ENCODE measurements at regions not wholly inside any gene's neighbourhood (a gene's known extent, or its start where the extent isn't known, plus 50 kb on each side); places are given as distances from the start of the nearest gene placed in this dataset.

DNA sequence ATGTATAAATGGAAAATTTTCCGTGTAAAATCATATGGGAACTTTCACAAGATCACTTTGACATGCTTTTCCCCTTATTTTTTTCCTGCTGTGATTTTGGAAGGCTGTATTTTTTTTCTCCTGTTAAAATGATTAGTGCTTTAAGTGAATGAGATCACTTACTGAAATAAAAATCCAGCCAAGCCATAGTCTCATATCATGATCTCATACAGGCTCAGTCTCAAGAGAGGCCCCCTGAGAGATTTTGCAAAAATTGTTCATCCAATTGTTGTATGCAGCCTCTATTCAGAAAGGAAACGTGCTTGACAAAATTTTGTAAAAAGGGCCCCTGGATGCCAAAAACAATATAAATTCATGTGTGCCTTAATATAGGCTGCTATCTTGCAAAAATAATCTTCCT lies 528.2 kb downstream of the HDGFL1 start:
- no peaks in the 10 kb centered on the region for H3K4me1 ChIP-seq (ENCODE audit: insufficient read depth, low read length, poor library complexity, severe bottlenecking)
- H3K79me2 ChIP-seq (ENCODE audit: insufficient read depth, low read length), result no peaks in the 10 kb centered on the region
- H2AFZ ChIP-seq (ENCODE audit: low read length), result no peak overlapping the region
- H3K4me3 ChIP-seq (ENCODE audit: low read length, poor library complexity, severe bottlenecking), result no peak overlapping the region
- no peak overlapping the region for H3K4me2 ChIP-seq (ENCODE audit: low read depth, low read length, poor library complexity, severe bottlenecking)
- no peaks in the 10 kb centered on the region for H4K20me1 ChIP-seq (ENCODE audit: insufficient read depth, low read length, poor library complexity, severe bottlenecking)
- TF ChIP-seq EZH2phosphoT487 (IDR thresholded peaks at IDR 0.05; ENCODE audit: borderline replicate concordance), result no peak
- TF ChIP-seq, protein P1, sequence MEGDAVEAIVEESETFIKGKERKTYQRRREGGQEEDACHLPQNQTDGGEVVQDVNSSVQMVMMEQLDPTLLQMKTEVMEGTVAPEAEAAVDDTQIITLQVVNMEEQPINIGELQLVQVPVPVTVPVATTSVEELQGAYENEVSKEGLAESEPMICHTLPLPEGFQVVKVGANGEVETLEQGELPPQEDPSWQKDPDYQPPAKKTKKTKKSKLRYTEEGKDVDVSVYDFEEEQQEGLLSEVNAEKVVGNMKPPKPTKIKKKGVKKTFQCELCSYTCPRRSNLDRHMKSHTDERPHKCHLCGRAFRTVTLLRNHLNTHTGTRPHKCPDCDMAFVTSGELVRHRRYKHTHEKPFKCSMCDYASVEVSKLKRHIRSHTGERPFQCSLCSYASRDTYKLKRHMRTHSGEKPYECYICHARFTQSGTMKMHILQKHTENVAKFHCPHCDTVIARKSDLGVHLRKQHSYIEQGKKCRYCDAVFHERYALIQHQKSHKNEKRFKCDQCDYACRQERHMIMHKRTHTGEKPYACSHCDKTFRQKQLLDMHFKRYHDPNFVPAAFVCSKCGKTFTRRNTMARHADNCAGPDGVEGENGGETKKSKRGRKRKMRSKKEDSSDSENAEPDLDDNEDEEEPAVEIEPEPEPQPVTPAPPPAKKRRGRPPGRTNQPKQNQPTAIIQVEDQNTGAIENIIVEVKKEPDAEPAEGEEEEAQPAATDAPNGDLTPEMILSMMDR (conservative IDR thresholded peaks at IDR 0.05; ENCODE audit: low read length), result no peak
- H3K9ac ChIP-seq (ENCODE audit: low read depth, low read length, poor library complexity, severe bottlenecking), result no peak overlapping the region
- H3K36me3 ChIP-seq (ENCODE audit: insufficient read depth, low read length), result no peaks in the 10 kb centered on the region
- H3F3A ChIP-seq (ENCODE audit: low read depth), result no peaks in the 10 kb centered on the region
- no peaks in the 10 kb centered on the region for H3K27me3 ChIP-seq (ENCODE audit: insufficient read depth, low read length, poor library complexity, severe bottlenecking)
- H3K9me3 ChIP-seq (ENCODE audit: insufficient read depth, low read depth, low read length), result no peaks in the 10 kb centered on the region
- H3K9me2 ChIP-seq (replicated peaks; ENCODE audit: low read depth, low read length), result no peaks in the 10 kb centered on the region

DNA sequence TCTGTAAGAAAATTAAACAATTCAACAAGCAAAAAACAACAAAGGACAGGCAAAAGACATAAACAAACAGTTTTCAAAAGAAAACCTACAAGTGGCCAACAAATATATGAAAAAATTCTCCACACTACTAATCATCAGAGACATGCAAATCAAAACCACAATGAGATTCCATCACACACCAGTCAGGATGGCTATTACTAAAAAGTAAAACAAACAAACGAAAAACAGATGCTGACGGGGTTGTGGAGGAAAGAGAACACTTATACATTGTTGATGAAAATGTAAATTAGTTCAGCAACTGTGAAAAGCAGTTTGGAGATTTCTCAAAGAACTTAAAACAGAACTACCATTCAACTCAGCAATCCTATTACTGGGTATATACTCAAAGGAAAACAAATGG lies 537.6 kb downstream of the HDGFL1 start:
- TF ChIP-seq, protein P1 (conservative IDR thresholded peaks at IDR 0.05; ENCODE audit: low read length), result no peak
- TF ChIP-seq EZH2phosphoT487 (IDR thresholded peaks at IDR 0.05; ENCODE audit: borderline replicate concordance), result no peak
- no peaks in the 10 kb centered on the region for H3K79me2 ChIP-seq (ENCODE audit: insufficient read depth, low read length)
- no peak overlapping the region for H3K4me2 ChIP-seq (ENCODE audit: low read depth, low read length, poor library complexity, severe bottlenecking)
- no peak overlapping the region for H3K4me3 ChIP-seq (ENCODE audit: low read length, poor library complexity, severe bottlenecking)
- H3K27me3 ChIP-seq (ENCODE audit: insufficient read depth, low read length, poor library complexity, severe bottlenecking), result no peaks in the 10 kb centered on the region
- H3K36me3 ChIP-seq (ENCODE audit: insufficient read depth, low read length), result no peaks in the 10 kb centered on the region
- H3K9ac ChIP-seq (ENCODE audit: low read depth, low read length, poor library complexity, severe bottlenecking), result no peak overlapping the region
- no peak overlapping the region for H2AFZ ChIP-seq (ENCODE audit: low read length)
- H3K4me1 ChIP-seq (ENCODE audit: insufficient read depth, low read length, poor library complexity, severe bottlenecking), result no peaks in the 10 kb centered on the region
- H3K9me3 ChIP-seq (ENCODE audit: insufficient read depth, low read depth, low read length), result no peaks in the 10 kb centered on the region
- H4K20me1 ChIP-seq (ENCODE audit: insufficient read depth, low read length, poor library complexity, severe bottlenecking), result no peaks in the 10 kb centered on the region
- no peaks in the 10 kb centered on the region for H3F3A ChIP-seq (ENCODE audit: low read depth)
- no peaks in the 10 kb centered on the region for H3K9me2 ChIP-seq (replicated peaks; ENCODE audit: low read depth, low read length)

DNA sequence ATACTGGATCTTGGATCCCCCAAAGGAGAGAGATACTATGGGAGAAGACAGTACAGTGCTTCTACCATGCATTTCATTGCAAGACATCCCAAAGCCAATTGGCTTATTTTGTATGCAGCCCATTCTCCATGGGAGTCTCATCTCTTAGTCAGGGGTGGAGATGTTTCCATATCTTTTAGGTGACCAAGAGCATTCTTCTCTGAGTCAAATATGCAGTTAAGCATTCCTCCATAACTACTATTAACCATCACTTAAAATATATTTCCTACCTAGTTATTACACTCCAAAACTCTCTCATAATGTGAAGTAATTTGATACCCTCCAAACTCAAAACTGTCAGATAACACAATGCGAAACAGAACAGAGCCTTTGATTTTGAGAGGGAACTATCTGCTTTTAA lies 542.6 kb downstream of the HDGFL1 start:
- no peak overlapping the region for H2AFZ ChIP-seq (ENCODE audit: low read length)
- H3K4me2 ChIP-seq (ENCODE audit: low read depth, low read length, poor library complexity, severe bottlenecking), result no peak overlapping the region
- no peak overlapping the region for H3K4me3 ChIP-seq (ENCODE audit: low read length, poor library complexity, severe bottlenecking)

More for the DNA sequence above, 542.6 kb downstream of the HDGFL1 start:
- H4K20me1 ChIP-seq (ENCODE audit: insufficient read depth, low read length, poor library complexity, severe bottlenecking), result no peaks in the 10 kb centered on the region
- no peak overlapping the region for H3K9ac ChIP-seq (ENCODE audit: low read depth, low read length, poor library complexity, severe bottlenecking)
- no peaks in the 10 kb centered on the region for H3K27me3 ChIP-seq (ENCODE audit: insufficient read depth, low read length, poor library complexity, severe bottlenecking)
- peaks cover 8% of the 10 kb centered on the region; the same call in 1 of the 2 replicates for H3K9me3 ChIP-seq (ENCODE audit: insufficient read depth, low read depth, low read length)
- H3K36me3 ChIP-seq (ENCODE audit: insufficient read depth, low read length), result no peaks in the 10 kb centered on the region
- TF ChIP-seq, protein P1 (conservative IDR thresholded peaks at IDR 0.05; ENCODE audit: low read length), result no peak
- TF ChIP-seq EZH2phosphoT487 (IDR thresholded peaks at IDR 0.05; ENCODE audit: borderline replicate concordance), result no peak
- H3K79me2 ChIP-seq (ENCODE audit: insufficient read depth, low read length), result no peaks in the 10 kb centered on the region
- no peaks in the 10 kb centered on the region for H3K4me1 ChIP-seq (ENCODE audit: insufficient read depth, low read length, poor library complexity, severe bottlenecking)
- H3F3A ChIP-seq (ENCODE audit: low read depth), result no peaks in the 10 kb centered on the region
- H3K9me2 ChIP-seq (replicated peaks; ENCODE audit: low read depth, low read length), result no peaks in the 10 kb centered on the region

Data from Loucy (cell line).